Activated T-helper 17 cell treated with anti-CD3 and anti-CD28 coated beads, Interleukin-2, amount 50 U/mL, for 72 hours (primary cell): ENCODE measurements at regions not wholly inside any gene's neighbourhood (a gene's known extent, or its start where the extent isn't known, plus 50 kb on each side); places are given as distances from the start of the nearest gene placed in this dataset.

ENCODE experiments used
- ATAC-seq: fragments of 150-1000 bp; cut with Tn5 transposase; replicated peaks from 2 replicates; pipeline ENCODE4 v1.10.0; 2021; ENCODE audit warnings: mild to moderate bottlenecking, moderate library complexity
- H3K27ac Mint-ChIP-seq: one replicate; pipeline ENCODE4 v1.8.0; 2022; ENCODE audit warnings: mixed read lengths
- H3K27me3 Mint-ChIP-seq: one replicate; pipeline ENCODE4 v1.8.0; 2022; ENCODE audit warnings: mixed read lengths
- H3K36me3 Mint-ChIP-seq: one replicate; pipeline ENCODE4 v1.8.0; 2022; ENCODE audit warnings: low read depth, mild to moderate bottlenecking, mixed read lengths
- H3K4me1 Mint-ChIP-seq: one replicate; pipeline ENCODE4 v1.8.0; 2022; ENCODE audit warnings: mixed read lengths
- H3K4me3 Mint-ChIP-seq: one replicate; pipeline ENCODE4 v1.8.0; 2022; ENCODE audit warnings: mild to moderate bottlenecking, mixed read lengths
- H3K9me3 Mint-ChIP-seq: one replicate; pipeline ENCODE4 v1.8.0; 2022; ENCODE audit warnings: mixed read lengths

- ATAC-seq = no peak
Observed at GRCh38 chr9:73011956-73012355, 59.1 kb upstream of the ALDH1A1 start.

GRCh38 chr9:73011181-73011750 is 58.4 kb upstream of the ALDH1A1 start:
- no peaks in the 10 kb centered on the region for H3K36me3 Mint-ChIP-seq
- ATAC-seq = no peak
- no peaks in the 10 kb centered on the region for H3K4me1 Mint-ChIP-seq
- H3K9me3 Mint-ChIP-seq = no peaks in the 10 kb centered on the region
- no peak overlapping the region for H3K27ac Mint-ChIP-seq
- H3K27me3 Mint-ChIP-seq = peaks cover 32% of the 10 kb centered on the region
- H3K4me3 Mint-ChIP-seq = no peak overlapping the region

More at GRCh38 chr9:73011956-73012355, 59.1 kb upstream of the ALDH1A1 start:
- Mint-ChIP-seq H3K27ac (no peak overlapping the region), H3K27me3 (peaks cover 31% of the 10 kb centered on the region), H3K36me3 (no peaks in the 10 kb centered on the region), H3K4me3 (no peak overlapping the region), H3K4me1 (no peaks in the 10 kb centered on the region), H3K9me3 (no peaks in the 10 kb centered on the region)

- Mint-ChIP-seq H3K36me3 (no peaks in the 10 kb centered on the region), H3K4me3 (no peak overlapping the region), H3K27ac (no peak overlapping the region), H3K4me1 (no peaks in the 10 kb centered on the region), H3K9me3 (no peaks in the 10 kb centered on the region), H3K27me3 (peaks cover 34% of the 10 kb centered on the region)
- ATAC-seq = no peak
Observed at GRCh38 chr9:73009649-73010288, 56.9 kb upstream of the ALDH1A1 start.

- Mint-ChIP-seq H3K27ac (no peak overlapping the region), H3K4me1 (no peaks in the 10 kb centered on the region), H3K27me3 (peaks cover 37% of the 10 kb centered on the region), H3K36me3 (no peaks in the 10 kb centered on the region), H3K4me3 (no peak overlapping the region), H3K9me3 (no peaks in the 10 kb centered on the region)
- no peak for ATAC-seq
Observed at GRCh38 chr9:73007966-73008672, 55.3 kb upstream of the ALDH1A1 start.

GRCh38 chr9:73006986-73007385 is 54.1 kb upstream of the ALDH1A1 start:
- no peaks in the 10 kb centered on the region for H3K9me3 Mint-ChIP-seq
- H3K4me3 Mint-ChIP-seq = no peak overlapping the region
- H3K27ac Mint-ChIP-seq = no peak overlapping the region
- no peaks in the 10 kb centered on the region for H3K36me3 Mint-ChIP-seq
- H3K27me3 Mint-ChIP-seq = peaks cover 37% of the 10 kb centered on the region
- no peaks in the 10 kb centered on the region for H3K4me1 Mint-ChIP-seq
- ATAC-seq = no peak
